Loucy (cell line): ENCODE measurements at regions not wholly inside any gene's neighbourhood (a gene's known extent, or its start where the extent isn't known, plus 50 kb on each side); places are given as distances from the start of the nearest gene placed in this dataset.

ENCODE experiments used
- CTCF ChIP-seq: fragments of 200-600 bp; sonication (generic); conservative IDR thresholded peaks from 2 replicates; pipeline ENCODE4 v1.5.1; 2014; ENCODE audit warnings: mild to moderate bottlenecking, antibody characterized with exemption, low read length
- EZH2phosphoT487 ChIP-seq: fragments of 200-600 bp; IDR thresholded peaks from 2 replicates; pipeline ENCODE4 v1.6.1; 2018; ENCODE audit warnings: antibody characterized with exemption, mild to moderate bottlenecking, moderate library complexity, borderline replicate concordance

GRCh38 chr13:86108334-86108733, 309.1 kb upstream of the SLITRK6 start:
- TF ChIP-seq CTCF = no peak
- TF ChIP-seq EZH2phosphoT487 = no peak
